AG04449 (cell line): ENCODE measurements at regions not wholly inside any gene's neighbourhood (a gene's known extent, or its start where the extent isn't known, plus 50 kb on each side); places are given as distances from the start of the nearest gene placed in this dataset.

Source experiments
- CTCF ChIA-PET: fragments of 350-600 bp; formaldehyde crosslinking; extraction: SDS; loops from one replicate; lab custom pipeline; 2021; ENCODE audit warnings: antibody characterized with exemption; lab: Yijun Ruan, JAX
- POLR2A ChIA-PET: fragments of 400-600, 350-600 bp; formaldehyde crosslinking; extraction: SDS; loops from one replicate; lab custom pipeline; 2020; ENCODE audit warnings: antibody characterized with exemption, inconsistent platforms; lab: Yijun Ruan, JAX
- DNase-seq: peaks from one replicate; pipeline ENCODE4 v3.0.0-alpha.2; 2010; ENCODE audit warnings: low read depth, low spot score
- H3K4me3 ChIP-seq: 2 replicates; pipeline ENCODE4 v1.5.1; 2011; ENCODE audit warnings: low read depth, mild to moderate bottlenecking, control low read depth, low read length
- TF ChIP-seq, protein P1 (sequence below): IDR thresholded peaks from one replicate; pipeline ENCODE4 v1.5.1; 2011; ENCODE audit warnings: mild to moderate bottlenecking, moderate library complexity, low read length, control low read depth, inconsistent platforms; ENCODE audit not compliant: insufficient read depth; ENCODE audit errors: missing control alignments

DNA sequence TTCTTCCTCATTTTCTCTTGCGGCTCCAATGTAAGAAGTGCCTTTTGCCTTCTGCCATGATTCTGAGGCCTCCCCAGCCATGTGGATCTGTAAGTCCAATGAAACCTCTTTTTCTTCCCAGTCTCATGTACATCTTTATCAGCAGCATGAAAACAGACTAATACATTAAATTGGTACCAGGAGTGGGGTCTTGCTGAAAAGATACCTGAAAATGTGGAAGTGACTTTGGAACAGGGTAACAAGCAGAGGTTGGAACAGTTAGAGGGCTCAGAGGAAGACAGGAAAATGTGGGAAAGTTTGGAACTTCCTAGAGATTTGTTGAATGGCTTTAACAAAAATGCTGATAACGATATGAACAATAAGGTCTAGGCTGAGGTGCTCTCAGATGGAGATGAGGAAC lies 316.7 kb upstream of the HS3ST5 start:
- POLR2A ChIA-PET = no interaction called here
- CTCF ChIA-PET = no interaction called here
- H3K4me3 ChIP-seq = no peak overlapping the region
- DNase-seq = no peak
- TF ChIP-seq, protein P1, sequence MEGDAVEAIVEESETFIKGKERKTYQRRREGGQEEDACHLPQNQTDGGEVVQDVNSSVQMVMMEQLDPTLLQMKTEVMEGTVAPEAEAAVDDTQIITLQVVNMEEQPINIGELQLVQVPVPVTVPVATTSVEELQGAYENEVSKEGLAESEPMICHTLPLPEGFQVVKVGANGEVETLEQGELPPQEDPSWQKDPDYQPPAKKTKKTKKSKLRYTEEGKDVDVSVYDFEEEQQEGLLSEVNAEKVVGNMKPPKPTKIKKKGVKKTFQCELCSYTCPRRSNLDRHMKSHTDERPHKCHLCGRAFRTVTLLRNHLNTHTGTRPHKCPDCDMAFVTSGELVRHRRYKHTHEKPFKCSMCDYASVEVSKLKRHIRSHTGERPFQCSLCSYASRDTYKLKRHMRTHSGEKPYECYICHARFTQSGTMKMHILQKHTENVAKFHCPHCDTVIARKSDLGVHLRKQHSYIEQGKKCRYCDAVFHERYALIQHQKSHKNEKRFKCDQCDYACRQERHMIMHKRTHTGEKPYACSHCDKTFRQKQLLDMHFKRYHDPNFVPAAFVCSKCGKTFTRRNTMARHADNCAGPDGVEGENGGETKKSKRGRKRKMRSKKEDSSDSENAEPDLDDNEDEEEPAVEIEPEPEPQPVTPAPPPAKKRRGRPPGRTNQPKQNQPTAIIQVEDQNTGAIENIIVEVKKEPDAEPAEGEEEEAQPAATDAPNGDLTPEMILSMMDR = no peak

DNA sequence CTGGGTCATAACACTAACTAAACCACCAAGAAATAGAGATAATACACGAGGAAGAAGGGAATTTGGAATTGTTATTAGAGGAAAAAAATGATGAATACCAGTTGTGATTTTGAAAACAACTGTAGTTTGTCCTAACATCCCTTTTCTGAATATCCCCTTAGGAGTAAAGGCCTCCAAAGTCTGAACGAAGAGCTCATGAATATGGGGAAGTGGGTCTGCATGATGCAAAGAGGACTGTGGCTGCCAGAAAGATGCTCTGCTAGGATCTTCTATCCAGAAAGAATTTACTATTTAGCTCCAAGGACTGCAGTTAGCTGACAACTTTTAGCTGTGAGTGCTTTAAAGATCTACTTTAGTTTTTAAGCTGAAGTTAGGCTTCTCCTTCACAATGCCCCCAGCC lies 308.8 kb upstream of the HS3ST5 start:
- H3K4me3 ChIP-seq = no peak overlapping the region
- ChIA-PET POLR2A (no interaction called here), CTCF (no interaction called here)
- TF ChIP-seq, protein P1 = no peak
- DNase-seq = no peak

DNA sequence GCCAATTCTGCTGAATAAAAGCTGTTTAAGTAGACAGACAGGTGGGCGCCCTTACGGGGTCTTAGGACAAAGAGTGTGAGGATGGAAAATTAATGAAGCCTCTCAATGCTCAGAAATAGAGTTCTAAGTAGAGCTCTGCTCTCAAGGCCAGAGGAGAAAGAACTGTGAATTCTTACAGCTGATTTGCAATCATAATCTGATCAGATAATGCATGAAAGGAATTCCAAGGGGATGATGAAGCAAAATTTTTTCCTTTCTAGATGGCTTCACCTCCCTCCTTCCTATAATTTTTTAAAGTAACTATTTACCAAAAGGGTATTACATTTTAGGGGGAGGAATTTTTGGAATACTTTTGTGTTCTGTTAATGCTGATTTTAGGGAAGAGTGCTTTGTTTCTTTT lies 308.1 kb upstream of the HS3ST5 start:
- DNase-seq = no peak
- TF ChIP-seq, protein P1 = no peak
- CTCF ChIA-PET = no interaction called here
- H3K4me3 ChIP-seq = no peak overlapping the region
- POLR2A ChIA-PET = no interaction called here

DNA sequence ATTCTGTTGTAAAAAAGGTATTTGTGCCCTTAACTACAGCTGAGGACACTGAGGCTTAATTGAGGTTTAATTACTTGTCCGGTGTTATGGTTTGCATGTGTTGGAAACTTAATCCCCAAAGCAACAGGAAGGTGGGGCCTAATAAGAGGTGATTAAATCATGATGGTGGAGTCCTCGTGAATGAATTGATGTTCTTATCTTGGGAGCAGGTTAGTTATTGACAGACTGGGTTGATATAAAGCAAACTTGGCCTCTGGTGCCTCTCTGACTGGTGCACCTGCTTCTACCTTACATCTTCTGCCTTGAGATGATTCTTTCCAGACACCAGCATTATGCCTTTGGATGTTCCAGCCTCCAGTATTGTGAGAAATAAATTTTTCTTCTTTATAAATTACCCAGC lies 306.5 kb upstream of the HS3ST5 start:
- DNase-seq = no peak
- TF ChIP-seq, protein P1 = no peak
- ChIA-PET CTCF (no interaction called here), POLR2A (no interaction called here)
- H3K4me3 ChIP-seq = no peak overlapping the region

DNA sequence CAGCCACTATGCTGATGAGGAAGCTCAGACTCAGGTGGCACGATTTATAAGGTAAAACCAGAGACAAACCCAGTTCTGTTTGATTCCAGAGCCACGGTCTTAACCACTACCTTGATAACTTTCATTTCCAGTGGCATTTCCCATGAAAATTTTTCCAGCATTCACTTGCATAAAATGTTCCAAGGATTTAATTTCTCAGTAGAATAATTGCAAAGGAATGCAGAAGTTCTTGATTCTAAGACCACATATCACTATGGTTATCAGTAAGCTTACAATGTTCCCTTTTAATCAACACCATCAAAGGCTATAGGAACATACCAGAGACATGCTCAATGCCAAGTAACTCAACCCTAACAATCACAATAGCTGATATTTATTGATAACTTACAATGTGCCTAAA lies 306.0 kb upstream of the HS3ST5 start:
- POLR2A ChIA-PET = no interaction called here
- CTCF ChIA-PET = no interaction called here
- H3K4me3 ChIP-seq = no peak overlapping the region
- TF ChIP-seq, protein P1 = no peak
- DNase-seq = no peak

DNA sequence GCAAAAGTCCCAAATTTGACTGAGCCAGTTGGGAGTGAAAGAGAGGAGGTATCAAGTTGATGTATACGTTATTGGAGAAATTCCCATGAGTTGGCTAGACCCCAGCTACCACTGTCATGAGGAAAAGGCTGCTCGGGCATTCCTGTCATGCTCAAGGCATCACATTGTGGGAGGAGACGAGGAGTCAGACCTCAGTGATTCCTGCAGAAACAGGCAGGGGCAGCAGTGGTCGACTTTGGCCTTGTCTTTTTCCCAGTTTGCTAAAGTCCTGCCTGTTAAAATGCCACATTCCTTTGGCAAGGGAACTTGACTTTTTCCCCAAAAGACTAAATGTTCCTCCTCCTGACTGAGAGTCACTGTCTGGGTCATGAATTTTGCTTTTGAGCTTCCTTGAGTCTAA lies 295.5 kb upstream of the HS3ST5 start:
- ChIA-PET CTCF (no interaction called here), POLR2A (no interaction called here)
- TF ChIP-seq, protein P1 = no peak
- no peak overlapping the region for H3K4me3 ChIP-seq
- no peak for DNase-seq
